ENCODE measurements at regions not wholly inside any gene's neighbourhood (a gene's known extent, or its start where the extent isn't known, plus 50 kb on each side); places are given as distances from the start of the nearest gene placed in this dataset.

DNA sequence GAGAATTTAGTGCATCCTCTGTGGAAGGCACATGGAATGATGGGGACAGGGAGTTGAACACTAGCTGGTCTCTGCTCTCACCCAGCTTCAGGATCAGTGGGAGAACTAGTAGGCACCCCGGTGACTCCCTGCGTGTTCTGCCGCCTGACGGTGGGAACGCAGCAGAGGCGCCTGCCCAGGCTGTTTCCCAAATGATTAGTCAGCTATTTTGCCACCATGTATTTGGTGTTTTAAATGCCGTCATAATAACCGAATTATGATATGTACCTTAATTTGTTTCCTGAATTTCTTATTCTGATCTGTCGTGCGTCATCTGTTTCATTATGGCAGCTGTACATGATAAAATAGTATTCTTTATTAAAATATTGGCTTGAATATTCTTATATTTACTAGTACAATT lies 115.9 kb upstream of the GJB6 start:
- Mint-ChIP-seq H3K4me1 (ENCODE audit: low read depth, unreplicated experiment) (peaks cover 28% of the 10 kb centered on the region), H3K36me3 (ENCODE audit: low read depth, unreplicated experiment) (no peaks in the 10 kb centered on the region), H3K27me3 (ENCODE audit: low read depth, unreplicated experiment) (peaks cover 5% of the 10 kb centered on the region), H3K27ac (ENCODE audit: unreplicated experiment) (no peak overlapping the region), H3K9me3 (ENCODE audit: unreplicated experiment) (no peaks in the 10 kb centered on the region), H3K4me3 (ENCODE audit: unreplicated experiment) (no peak overlapping the region)
- no peaks in the 10 kb centered on the region for H3K36me3 ChIP-seq (ENCODE audit: insufficient read depth, low read length)
- H3K9ac ChIP-seq (ENCODE audit: low read length) = no peak overlapping the region
- no peaks in the 10 kb centered on the region for H4K20me1 ChIP-seq (ENCODE audit: insufficient read depth, low read length)
- no peak overlapping the region for H2AFZ ChIP-seq (ENCODE audit: low read depth, low read length)
- H3K27ac ChIP-seq (ENCODE audit: low read depth, low read length) = no peak overlapping the region
- no peak overlapping the region for H3K4me3 ChIP-seq (ENCODE audit: insufficient read depth, low read depth, low read length)
- FAIRE-seq = no peak
- H3K4me2 ChIP-seq (ENCODE audit: low read length) = no peak overlapping the region
- DNase-seq (ENCODE audit: low read depth) = no peak
- no peaks in the 10 kb centered on the region for H3K9me3 ChIP-seq (ENCODE audit: insufficient read depth, low read depth, low read length)
- H3K4me1 ChIP-seq (ENCODE audit: insufficient read depth, low read length) = peaks cover 11% of the 10 kb centered on the region
- no peaks in the 10 kb centered on the region for H3K27me3 ChIP-seq (ENCODE audit: insufficient read depth, low read length)
- TF ChIP-seq, protein P1, sequence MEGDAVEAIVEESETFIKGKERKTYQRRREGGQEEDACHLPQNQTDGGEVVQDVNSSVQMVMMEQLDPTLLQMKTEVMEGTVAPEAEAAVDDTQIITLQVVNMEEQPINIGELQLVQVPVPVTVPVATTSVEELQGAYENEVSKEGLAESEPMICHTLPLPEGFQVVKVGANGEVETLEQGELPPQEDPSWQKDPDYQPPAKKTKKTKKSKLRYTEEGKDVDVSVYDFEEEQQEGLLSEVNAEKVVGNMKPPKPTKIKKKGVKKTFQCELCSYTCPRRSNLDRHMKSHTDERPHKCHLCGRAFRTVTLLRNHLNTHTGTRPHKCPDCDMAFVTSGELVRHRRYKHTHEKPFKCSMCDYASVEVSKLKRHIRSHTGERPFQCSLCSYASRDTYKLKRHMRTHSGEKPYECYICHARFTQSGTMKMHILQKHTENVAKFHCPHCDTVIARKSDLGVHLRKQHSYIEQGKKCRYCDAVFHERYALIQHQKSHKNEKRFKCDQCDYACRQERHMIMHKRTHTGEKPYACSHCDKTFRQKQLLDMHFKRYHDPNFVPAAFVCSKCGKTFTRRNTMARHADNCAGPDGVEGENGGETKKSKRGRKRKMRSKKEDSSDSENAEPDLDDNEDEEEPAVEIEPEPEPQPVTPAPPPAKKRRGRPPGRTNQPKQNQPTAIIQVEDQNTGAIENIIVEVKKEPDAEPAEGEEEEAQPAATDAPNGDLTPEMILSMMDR (IDR thresholded peaks at IDR 0.05; ENCODE audit: insufficient read depth, low read depth, low read length) = no peak
- TF ChIP-seq EZH2 (IDR thresholded peaks at IDR 0.05; ENCODE audit: insufficient read depth, low read length) = no peak
- H3K79me2 ChIP-seq (ENCODE audit: insufficient read depth, low read length) = no peaks in the 10 kb centered on the region

DNA sequence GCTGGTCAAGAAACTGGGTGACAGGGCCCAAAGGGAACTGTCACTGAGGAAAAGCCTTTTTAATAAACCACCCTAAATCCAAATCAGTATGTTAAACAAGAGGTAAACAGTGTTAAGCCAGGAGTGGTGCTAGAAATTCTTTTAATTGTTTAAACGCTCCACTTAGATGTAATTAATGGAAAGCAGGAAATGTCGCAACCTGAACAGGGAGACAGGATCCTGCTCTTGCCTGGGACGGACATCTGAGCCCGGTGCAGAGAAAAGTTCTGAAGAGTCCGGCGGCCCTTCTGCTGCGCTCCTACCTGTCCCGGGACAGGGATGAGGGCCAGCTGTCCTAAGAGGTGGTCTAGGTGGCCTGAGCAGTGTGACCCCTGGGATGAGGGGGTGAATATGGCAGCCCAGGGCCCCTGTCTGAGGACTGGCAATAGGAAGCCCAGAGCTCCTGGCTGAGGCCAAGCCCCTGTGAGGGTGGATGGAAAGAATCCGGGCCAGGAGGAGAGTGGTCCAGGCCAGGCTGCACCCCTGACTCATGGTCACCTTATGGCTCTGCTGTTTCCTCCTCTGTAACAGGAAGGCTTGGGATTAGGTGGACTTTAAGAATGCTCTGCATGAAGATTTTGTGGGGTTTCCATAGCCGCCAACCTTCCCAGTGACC lies 112.8 kb upstream of the GJB6 start:
- H3K9me3 Mint-ChIP-seq (ENCODE audit: unreplicated experiment) = no peaks in the 10 kb centered on the region

DNA sequence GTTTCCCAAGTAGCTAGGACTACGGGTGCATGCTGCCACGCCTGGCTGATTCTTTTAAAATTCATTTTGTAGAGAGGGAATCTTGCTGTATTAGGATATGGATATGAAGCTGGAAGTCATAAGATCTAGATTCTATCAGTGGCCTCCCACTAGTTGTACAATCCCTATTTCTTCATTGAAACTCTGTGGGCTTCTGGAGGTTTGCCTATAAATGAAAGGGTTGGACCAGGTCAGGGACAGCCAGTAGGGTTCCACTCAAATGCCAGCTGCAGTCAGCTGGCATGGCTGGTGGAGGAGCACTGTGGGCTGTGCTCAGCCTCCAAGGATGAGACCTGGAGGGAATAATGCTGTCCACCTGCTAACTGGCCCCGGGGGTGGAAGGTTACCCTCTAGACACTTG lies 110.2 kb upstream of the GJB6 start:
- H3K4me3 Mint-ChIP-seq (ENCODE audit: unreplicated experiment) = no peak overlapping the region
- H3K79me2 ChIP-seq (ENCODE audit: insufficient read depth, low read length) = no peaks in the 10 kb centered on the region
- no peaks in the 10 kb centered on the region for H3K36me3 Mint-ChIP-seq (ENCODE audit: low read depth, unreplicated experiment)
- H3K27ac Mint-ChIP-seq (ENCODE audit: unreplicated experiment) = no peak overlapping the region
- TF ChIP-seq, protein P1 (IDR thresholded peaks at IDR 0.05; ENCODE audit: insufficient read depth, low read depth, low read length) = no peak
- TF ChIP-seq EZH2 (IDR thresholded peaks at IDR 0.05; ENCODE audit: insufficient read depth, low read length) = no peak
- H3K9ac ChIP-seq (ENCODE audit: low read length) = no peak overlapping the region
- H3K4me3 ChIP-seq (ENCODE audit: insufficient read depth, low read depth, low read length) = no peak overlapping the region
- no peak overlapping the region for H3K4me2 ChIP-seq (ENCODE audit: low read length)
- no peaks in the 10 kb centered on the region for H3K27me3 Mint-ChIP-seq (ENCODE audit: low read depth, unreplicated experiment)
- DNase-seq (ENCODE audit: low read depth) = no peak
- H3K4me1 ChIP-seq (ENCODE audit: insufficient read depth, low read length) = peaks cover 12% of the 10 kb centered on the region
- peaks cover 21% of the 10 kb centered on the region for H3K4me1 Mint-ChIP-seq (ENCODE audit: low read depth, unreplicated experiment)
- no peak for FAIRE-seq
- no peak overlapping the region for H2AFZ ChIP-seq (ENCODE audit: low read depth, low read length)
- H4K20me1 ChIP-seq (ENCODE audit: insufficient read depth, low read length) = no peaks in the 10 kb centered on the region
- no peaks in the 10 kb centered on the region for H3K27me3 ChIP-seq (ENCODE audit: insufficient read depth, low read length)
- H3K27ac ChIP-seq (ENCODE audit: low read depth, low read length) = no peak overlapping the region
- no peaks in the 10 kb centered on the region for H3K9me3 Mint-ChIP-seq (ENCODE audit: unreplicated experiment)
- H3K9me3 ChIP-seq (ENCODE audit: insufficient read depth, low read depth, low read length) = no peaks in the 10 kb centered on the region
- no peaks in the 10 kb centered on the region for H3K36me3 ChIP-seq (ENCODE audit: insufficient read depth, low read length)

More for the DNA sequence above, 112.8 kb upstream of the GJB6 start:
- TF ChIP-seq EZH2 (IDR thresholded peaks at IDR 0.05; ENCODE audit: insufficient read depth, low read length) = no peak
- TF ChIP-seq, protein P1 (IDR thresholded peaks at IDR 0.05; ENCODE audit: insufficient read depth, low read depth, low read length) = no peak
- Histone ChIP-seq H3K27ac (ENCODE audit: low read depth, low read length) (no peak overlapping the region), H4K20me1 (ENCODE audit: insufficient read depth, low read length) (no peaks in the 10 kb centered on the region), H3K9ac (ENCODE audit: low read length) (no peak overlapping the region), H2AFZ (ENCODE audit: low read depth, low read length) (no peak overlapping the region), H3K4me1 (ENCODE audit: insufficient read depth, low read length) (peaks cover 4% of the 10 kb centered on the region), H3K27me3 (ENCODE audit: insufficient read depth, low read length) (no peaks in the 10 kb centered on the region), H3K79me2 (ENCODE audit: insufficient read depth, low read length) (no peaks in the 10 kb centered on the region), H3K4me2 (ENCODE audit: low read length) (no peak overlapping the region), H3K4me3 (ENCODE audit: insufficient read depth, low read depth, low read length) (no peak overlapping the region), H3K9me3 (ENCODE audit: insufficient read depth, low read depth, low read length) (no peaks in the 10 kb centered on the region), H3K36me3 (ENCODE audit: insufficient read depth, low read length) (no peaks in the 10 kb centered on the region)
- no peak for DNase-seq (ENCODE audit: low read depth)
- H3K4me3 Mint-ChIP-seq (ENCODE audit: unreplicated experiment) = no peak overlapping the region
- H3K27ac Mint-ChIP-seq (ENCODE audit: unreplicated experiment) = no peak overlapping the region
- no peaks in the 10 kb centered on the region for H3K36me3 Mint-ChIP-seq (ENCODE audit: low read depth, unreplicated experiment)
- no peak for FAIRE-seq
- peaks cover 5% of the 10 kb centered on the region for H3K27me3 Mint-ChIP-seq (ENCODE audit: low read depth, unreplicated experiment)
- H3K4me1 Mint-ChIP-seq (ENCODE audit: low read depth, unreplicated experiment) = peaks cover 10% of the 10 kb centered on the region
